CD4-positive, alpha-beta T cell treated with Interleukin-1 beta for 1 hour (primary cell): ENCODE measurements at regions not wholly inside any gene's neighbourhood (a gene's known extent, or its start where the extent isn't known, plus 50 kb on each side); places are given as distances from the start of the nearest gene placed in this dataset.

Experiments used
- DNase-seq, 2 donors: peaks; one replicate each; pipeline ENCODE4 v3.0.0-alpha.2; 2020 to 2022

GRCh38 chr13:108360139-108360538 is 90.6 kb downstream of the TNFSF13B start:
- DNase-seq: no peak

DNA sequence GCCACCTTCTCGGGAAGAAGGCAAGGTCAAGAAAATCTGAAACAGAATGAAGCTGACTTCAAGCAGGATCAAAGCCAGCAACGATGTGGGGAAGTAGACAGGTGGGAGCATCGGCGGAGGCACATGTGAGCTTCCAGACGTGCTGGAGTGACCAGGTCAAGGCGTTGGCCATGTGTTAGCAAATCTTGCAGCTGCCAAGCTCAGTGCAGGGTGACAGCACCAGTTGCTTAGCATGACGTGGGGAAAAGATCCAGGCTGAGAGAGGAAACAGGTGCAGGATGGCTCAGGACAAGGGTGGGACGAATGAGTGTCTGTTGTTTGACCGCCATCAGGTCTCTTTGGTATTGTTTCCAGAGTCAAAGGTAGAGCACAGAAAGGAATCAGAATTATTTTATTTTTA is 92.3 kb downstream of the TNFSF13B start:
- DNase-seq: no peak

GRCh38 chr13:108363666-108364065 is 94.1 kb downstream of the TNFSF13B start:
- DNase-seq: no peak

GRCh38 chr13:108365255-108365654 is 95.7 kb downstream of the TNFSF13B start:
- no peak for DNase-seq

DNA sequence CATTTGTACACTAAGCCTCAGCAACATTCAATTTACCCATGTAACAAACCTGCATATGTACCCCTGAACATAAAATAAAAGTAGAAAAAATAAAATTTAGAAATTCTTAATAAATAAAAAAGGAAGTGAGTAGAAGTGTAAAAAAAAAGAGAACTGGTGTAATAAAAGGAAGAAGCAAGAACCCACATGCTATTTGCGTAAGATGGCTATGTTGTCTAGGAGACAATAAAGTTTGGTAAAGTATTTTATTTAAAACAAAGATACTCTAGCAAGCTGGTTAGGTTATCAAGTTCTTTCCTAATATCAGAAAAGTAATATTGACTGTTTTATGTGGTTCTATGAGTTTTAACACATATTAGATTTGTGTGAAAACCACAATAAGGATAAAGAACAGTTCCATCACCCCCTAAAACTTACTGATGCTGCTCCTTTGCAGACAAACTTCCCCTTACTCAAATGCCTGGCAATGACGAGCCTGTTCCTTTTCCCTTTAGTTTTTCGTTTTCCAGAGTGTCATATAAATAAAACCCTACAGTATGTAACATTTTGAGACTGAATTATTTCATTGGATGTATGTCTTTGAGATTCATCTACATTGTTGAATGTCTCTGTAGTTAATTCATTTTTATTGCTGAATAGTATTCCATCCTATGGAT is 98.9 kb downstream of the TNFSF13B start:
- DNase-seq: no peak

- no peak for DNase-seq
Measured at GRCh38 chr13:108369412-108369811, 99.9 kb downstream of the TNFSF13B start.

DNA sequence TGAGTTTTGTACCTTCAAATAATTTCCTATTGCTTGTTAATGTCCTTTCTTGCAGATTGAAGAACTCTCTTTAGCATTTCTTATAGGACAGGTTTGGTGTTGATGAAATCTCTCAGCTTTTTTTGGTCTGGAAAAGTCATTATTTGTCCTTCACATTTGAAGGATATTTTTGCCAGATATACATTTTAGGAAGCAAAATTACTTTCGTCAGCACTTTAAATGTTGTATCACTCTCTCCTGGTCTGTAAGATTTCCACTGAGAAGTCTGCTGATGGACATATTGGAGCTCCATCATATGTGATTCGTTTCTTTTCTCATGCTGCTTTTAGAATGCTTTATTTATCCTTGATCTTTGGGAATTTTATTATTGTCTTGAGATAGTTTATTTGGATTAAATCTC is 105.5 kb downstream of the TNFSF13B start:
- no peak for DNase-seq

GRCh38 chr13:108375772-108376171 is 106.3 kb downstream of the TNFSF13B start:
- DNase-seq: no peak

GRCh38 chr13:108376308-108376707 is 106.8 kb downstream of the TNFSF13B start:
- DNase-seq: no peak

DNA sequence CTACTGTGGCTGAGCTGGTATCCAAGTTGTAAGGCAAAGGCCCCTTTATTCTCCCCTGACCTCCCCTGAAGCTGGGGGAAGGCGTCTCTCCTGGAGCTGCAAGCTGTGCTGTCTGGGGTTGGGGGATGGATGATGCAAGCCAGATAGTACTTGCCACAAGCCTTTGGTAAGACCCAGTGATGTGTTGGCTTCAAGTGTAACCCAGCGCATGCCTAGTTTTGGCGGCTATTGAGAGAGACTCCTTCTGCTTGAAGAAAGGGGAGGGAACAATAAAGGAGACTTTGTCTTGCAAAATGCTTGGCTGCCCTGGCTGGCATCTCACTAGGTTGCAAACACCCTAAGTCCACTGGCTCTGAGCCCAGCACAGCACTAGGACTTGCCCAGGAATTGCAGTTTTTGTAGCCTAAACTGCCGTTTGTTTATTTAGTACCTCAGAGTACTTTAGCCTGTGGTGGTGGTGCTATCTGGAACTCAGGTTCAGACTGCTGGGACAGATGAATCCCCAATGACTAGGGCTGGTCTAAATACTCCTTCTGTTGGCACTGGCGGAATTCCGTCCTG is 108.2 kb downstream of the TNFSF13B start:
- no peak for DNase-seq

DNA sequence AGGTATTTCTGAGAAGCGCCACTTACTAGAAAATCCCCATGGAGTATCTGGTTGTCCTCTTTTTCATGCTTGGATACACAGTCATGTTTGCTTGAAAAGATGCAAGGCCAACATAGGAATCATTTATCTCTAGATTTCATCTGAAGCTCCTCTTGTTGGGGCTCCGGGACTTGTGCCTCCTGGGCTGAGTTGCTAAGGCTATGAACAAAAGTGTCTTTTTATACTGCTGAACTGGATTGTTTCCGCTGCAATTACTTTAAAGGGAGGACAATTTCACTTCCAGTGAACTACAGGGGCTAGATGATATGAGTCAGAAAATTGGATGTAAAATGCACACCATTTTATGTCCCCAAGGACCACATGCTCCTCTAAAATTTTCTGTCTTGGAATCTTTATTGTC is 114.1 kb downstream of the TNFSF13B start:
- no peak for DNase-seq

- no peak for DNase-seq
Measured at GRCh38 chr13:108387156-108387555, 117.6 kb downstream of the TNFSF13B start.

DNA sequence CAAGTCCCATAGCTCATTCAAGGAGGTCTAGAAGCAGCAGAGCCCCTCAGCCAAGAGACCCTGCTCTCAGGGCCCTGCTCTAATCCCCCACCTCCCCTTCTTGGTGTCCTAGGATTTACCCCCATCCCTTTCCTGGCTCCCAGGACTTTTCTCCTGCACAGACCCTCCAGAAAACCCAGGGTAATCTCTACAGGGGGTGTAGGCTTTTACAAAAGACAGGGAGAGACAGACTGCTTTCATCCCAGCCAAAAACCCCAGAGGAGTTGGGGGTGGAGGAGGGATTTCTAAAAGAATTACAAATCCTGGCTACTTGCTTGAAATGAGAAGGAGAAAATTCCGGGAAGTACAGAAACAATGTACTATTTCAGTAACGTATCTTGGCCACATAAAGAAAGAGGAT is 133.3 kb downstream of the TNFSF13B start:
- no peak for DNase-seq

- DNase-seq: no peak
Measured at GRCh38 chr13:108407495-108407894, 138.0 kb downstream of the TNFSF13B start.

GRCh38 chr13:108408672-108409071 is 139.2 kb downstream of the TNFSF13B start:
- DNase-seq: peak in 1 of 2 donors; percentile 7

GRCh38 chr13:108409730-108410129 is 140.2 kb downstream of the TNFSF13B start:
- DNase-seq: no peak

- DNase-seq: no peak
Measured at GRCh38 chr13:108419768-108420167, 150.2 kb downstream of the TNFSF13B start.

- no peak for DNase-seq
Measured at GRCh38 chr13:108425056-108425455, 155.5 kb downstream of the TNFSF13B start.

DNA sequence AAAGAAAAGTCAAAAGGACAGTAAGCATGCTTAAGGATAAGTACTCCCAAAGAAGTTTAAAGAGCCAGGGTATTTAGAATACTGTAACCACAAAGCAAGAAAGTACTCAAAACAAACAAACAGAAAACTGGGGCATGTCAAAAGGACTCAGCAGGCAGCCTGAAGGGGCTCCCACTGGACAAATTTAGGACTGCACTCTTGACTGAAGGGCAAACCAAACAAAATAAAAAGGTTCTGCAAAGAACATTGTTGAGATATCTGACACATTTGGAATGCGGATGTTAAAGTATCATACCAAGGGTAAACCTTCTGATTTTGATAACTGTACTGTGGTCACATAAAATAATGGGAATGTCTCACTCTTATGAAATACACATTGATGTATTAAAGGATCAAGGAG is 157.4 kb downstream of the TNFSF13B start:
- no peak for DNase-seq

GRCh38 chr13:108427355-108427754 is 157.8 kb downstream of the TNFSF13B start:
- no peak for DNase-seq

- DNase-seq: no peak
Measured at GRCh38 chr13:108428691-108429090, 159.2 kb downstream of the TNFSF13B start.

DNA sequence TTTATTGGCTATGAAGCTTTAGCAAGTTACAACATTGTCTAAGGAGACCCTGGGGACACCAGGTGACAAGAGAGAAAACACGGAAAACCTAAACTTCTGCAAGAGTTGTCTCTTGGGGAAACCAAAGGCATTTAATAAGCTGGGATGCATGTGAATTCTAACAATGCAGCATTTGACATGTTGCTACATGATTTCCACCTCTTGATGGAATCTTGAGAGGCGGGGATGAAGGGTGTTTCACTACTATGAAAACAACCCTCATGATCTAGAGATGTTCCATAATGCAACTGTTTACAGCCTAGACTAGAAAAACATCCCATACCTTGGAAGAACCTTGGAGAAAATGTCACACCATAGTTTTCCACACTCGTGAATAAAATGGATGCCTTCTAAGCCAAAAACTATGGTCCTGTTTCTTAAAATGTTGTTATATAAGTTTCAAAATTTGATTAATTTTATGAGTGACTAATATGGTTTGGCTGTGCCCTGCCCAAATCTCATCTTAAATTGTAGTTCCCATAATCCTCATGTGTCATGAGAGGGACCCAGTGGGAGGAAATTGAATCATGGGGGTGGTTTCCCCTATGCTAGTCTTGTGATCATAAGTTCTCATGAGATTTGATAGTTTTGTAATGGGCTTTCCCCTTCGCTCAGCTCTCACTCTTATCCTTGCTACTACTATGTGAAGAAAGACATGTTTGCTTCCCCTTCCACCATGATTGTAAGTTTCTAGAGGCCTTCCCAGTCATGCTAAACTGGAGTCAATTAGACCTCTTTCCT is 164.6 kb downstream of the TNFSF13B start:
- no peak for DNase-seq

- no peak for DNase-seq
Measured at GRCh38 chr13:108435393-108436149, 166.1 kb downstream of the TNFSF13B start.

GRCh38 chr13:108437496-108437895 is 168.0 kb downstream of the TNFSF13B start:
- no peak for DNase-seq
